HUES64 (cell line): ENCODE measurements at regions not wholly inside any gene's neighbourhood (a gene's known extent, or its start where the extent isn't known, plus 50 kb on each side); places are given as distances from the start of the nearest gene placed in this dataset.

Experiments
- H3K27ac ChIP-seq: 2 replicates; pipeline ENCODE4 v1.7.0; 2013; ENCODE audit warnings: low read depth, low read length, inconsistent platforms
- H3K27me3 ChIP-seq: 2 replicates; pipeline ENCODE4 v1.6.1; 2013; ENCODE audit warnings: mild to moderate bottlenecking, low read length; ENCODE audit not compliant: insufficient read depth
- H3K36me3 ChIP-seq: 2 replicates; pipeline ENCODE4 v1.6.1; 2013; ENCODE audit warnings: mild to moderate bottlenecking, low read length; ENCODE audit not compliant: insufficient read depth
- H3K4me1 ChIP-seq: 2 replicates; pipeline ENCODE4 v1.6.1; 2013; ENCODE audit warnings: mild to moderate bottlenecking, low read length, moderate library complexity; ENCODE audit not compliant: insufficient read depth
- H3K4me3 ChIP-seq: 2 replicates; pipeline ENCODE4 v1.5.1; 2013; ENCODE audit warnings: mild to moderate bottlenecking, low read length, moderate library complexity
- H3K9ac ChIP-seq: 2 replicates; pipeline ENCODE4 v1.6.1; 2013; ENCODE audit warnings: mild to moderate bottlenecking, low read depth, low read length
- H3K9me3 ChIP-seq: 2 replicates; pipeline ENCODE4 v1.6.1; 2013; ENCODE audit warnings: low read depth, low read length; ENCODE audit not compliant: insufficient read depth
- WGBS: fragments of 150-250, 120-280 bp; methylation state at CpG from one replicate; pipeline ENCODE4 v1.1.7; 2013; ENCODE audit warnings: missing lambda C conversion rate; 5-methylcytosine and 5-hydroxymethylcytosine counted together

GRCh38 chrX:20325786-20326388, 59.2 kb upstream of the RPS6KA3 start:
- no peaks in the 10 kb centered on the region for H3K36me3 ChIP-seq
- peaks cover 19% of the 10 kb centered on the region for H3K27me3 ChIP-seq
- no peak overlapping the region for H3K4me3 ChIP-seq
- no peak overlapping the region for H3K27ac ChIP-seq
- no peaks in the 10 kb centered on the region for H3K9me3 ChIP-seq
- no peak overlapping the region for H3K9ac ChIP-seq
- WGBS = 96% methylated on average over 6 of the region's 6 CpGs
- H3K4me1 ChIP-seq = no peaks in the 10 kb centered on the region

GRCh38 chrX:20322887-20323286, 56.2 kb upstream of the RPS6KA3 start:
- Histone ChIP-seq H3K9ac (no peak overlapping the region), H3K4me1 (no peaks in the 10 kb centered on the region), H3K9me3 (no peaks in the 10 kb centered on the region), H3K36me3 (no peaks in the 10 kb centered on the region), H3K27me3 (no peaks in the 10 kb centered on the region; the same call in 1 of the 2 replicates), H3K4me3 (no peak overlapping the region), H3K27ac (no peak overlapping the region)
- WGBS = 93% methylated on average over 5 of the region's 5 CpGs

- H3K4me3 ChIP-seq = no peak overlapping the region
- H3K27me3 ChIP-seq = no peaks in the 10 kb centered on the region
- no peak overlapping the region for H3K27ac ChIP-seq
- 90% methylated on average over 6 of the region's 12 CpGs for WGBS
- no peaks in the 10 kb centered on the region for H3K4me1 ChIP-seq
- H3K36me3 ChIP-seq = no peaks in the 10 kb centered on the region
- H3K9me3 ChIP-seq = no peaks in the 10 kb centered on the region
- no peak overlapping the region for H3K9ac ChIP-seq
These were observed 53.9 kb upstream of the RPS6KA3 start for GRCh38 chrX:20320461-20321159.

DNA sequence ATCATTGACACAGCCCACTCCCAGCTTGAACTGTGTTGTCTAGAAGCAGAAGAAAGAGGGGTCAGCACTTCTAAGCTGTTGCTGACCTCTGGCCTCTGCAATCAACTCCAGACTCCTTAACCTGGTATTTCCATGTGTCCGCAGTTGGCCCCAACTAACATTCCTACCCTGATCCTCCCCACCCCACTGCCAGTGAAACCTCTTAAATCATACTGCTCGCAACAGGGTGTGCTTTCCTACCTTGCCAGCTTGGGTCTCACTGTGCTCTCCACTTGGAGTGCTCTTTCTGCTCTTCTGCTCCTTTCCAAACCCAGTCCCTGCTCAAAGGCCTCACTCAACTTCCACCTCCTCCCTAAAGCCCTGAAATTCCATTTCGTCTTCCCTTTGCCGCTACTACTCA, 52.3 kb upstream of the RPS6KA3 start:
- no peaks in the 10 kb centered on the region for H3K9me3 ChIP-seq
- no peak overlapping the region for H3K27ac ChIP-seq
- no peak overlapping the region for H3K4me3 ChIP-seq
- 95% methylated on average over 3 of the region's 4 CpGs for WGBS
- H3K4me1 ChIP-seq = no peaks in the 10 kb centered on the region
- no peaks in the 10 kb centered on the region for H3K27me3 ChIP-seq
- H3K9ac ChIP-seq = no peak overlapping the region
- no peaks in the 10 kb centered on the region for H3K36me3 ChIP-seq

GRCh38 chrX:20317873-20318272, 51.2 kb upstream of the RPS6KA3 start:
- Histone ChIP-seq H3K9ac (no peak overlapping the region), H3K27ac (no peak overlapping the region), H3K9me3 (no peaks in the 10 kb centered on the region), H3K36me3 (no peaks in the 10 kb centered on the region), H3K4me3 (no peak overlapping the region), H3K27me3 (no peaks in the 10 kb centered on the region), H3K4me1 (no peaks in the 10 kb centered on the region)
- 91% methylated on average over 5 of the region's 5 CpGs for WGBS
